H1 (cell line): ENCODE measurements at regions not wholly inside any gene's neighbourhood (a gene's known extent, or its start where the extent isn't known, plus 50 kb on each side); places are given as distances from the start of the nearest gene placed in this dataset.

Experiments used
- ATF3 ChIP-seq: IDR thresholded peaks from 2 replicates; pipeline ENCODE4 v1.6.1; 2011; ENCODE audit warnings: low read depth, mild to moderate bottlenecking, low read length; ENCODE audit not compliant: insufficient read depth
- CHD7 ChIP-seq: fragments of 300-600 bp; sonication (generic); IDR thresholded peaks from 2 replicates; pipeline ENCODE4 v1.7.1; 2012; ENCODE audit warnings: low read length, moderate library complexity, mild to moderate bottlenecking, inconsistent platforms; ENCODE audit not compliant: insufficient replicate concordance

- TF ChIP-seq CHD7 = no peak
- TF ChIP-seq ATF3 = no peak
- TF ChIP-seq, all 59 proteins: peak for 0
Observed at GRCh38 chr10:60722623-60723022, 55.7 kb upstream of the CDK1 start (continued).
